PC-3 (cell line): ENCODE measurements at regions not wholly inside any gene's neighbourhood (a gene's known extent, or its start where the extent isn't known, plus 50 kb on each side); places are given as distances from the start of the nearest gene placed in this dataset.

Source experiments
- ATAC-seq: fragments of 200-7000 bp; cut with Tn5 transposase; 2 replicates; pipeline ENCODE4 v1.9.1; 2020; ENCODE audit warnings: mild to moderate bottlenecking, moderate library complexity
- BruUV-seq: library from RNA; stranded (reverse); fragments of 400-500 nt; replicated peaks from 2 replicates; lab custom pipeline; 2021; lab: Mats Ljungman, UMichigan
- CTCF ChIA-PET: fragments of 300-600 bp; sonication (Branson Sonifier 250); formaldehyde crosslinking; loops from one replicate; lab custom pipeline; 2022; ENCODE audit warnings: antibody characterized with exemption; lab: Charles Lee
- POLR2A ChIA-PET: fragments of 300-600 bp; sonication (Branson Sonifier 250); formaldehyde crosslinking; loops from one replicate; lab custom pipeline; 2022; ENCODE audit warnings: antibody characterized with exemption; ENCODE audit not compliant: unreplicated experiment; lab: Charles Lee
- DNase-seq: peaks from one replicate; pipeline ENCODE4 v3.0.0-alpha.2; 2015
- H2AFZ ChIP-seq: fragments of 300-600 bp; sonication (generic); 2 replicates; pipeline ENCODE4 v1.6.0; 2016; ENCODE audit warnings: antibody characterized with exemption, low read length
- H3F3A ChIP-seq: fragments of 300-600 bp; sonication (generic); one replicate; pipeline ENCODE4 v1.6.0; 2017; ENCODE audit warnings: antibody characterized with exemption, low read length, control low read depth, mild to moderate bottlenecking; ENCODE audit not compliant: unreplicated experiment
- H3K27ac ChIP-seq: fragments of 300-600 bp; sonication (generic); 2 replicates; pipeline ENCODE4 v1.5.1; 2016; ENCODE audit warnings: mild to moderate bottlenecking, low read length
- H3K27me3 ChIP-seq: fragments of 300-600 bp; sonication (generic); 2 replicates; pipeline ENCODE4 v1.6.1; 2016; ENCODE audit warnings: low read length, mixed read lengths
- H3K36me3 ChIP-seq: fragments of 300-600 bp; sonication (generic); 2 replicates; pipeline ENCODE4 v1.6.1; 2016; ENCODE audit warnings: low read depth, mixed run types, low read length, mixed read lengths
- H3K4me1 ChIP-seq: fragments of 300-600 bp; sonication (generic); 2 replicates; pipeline ENCODE4 v1.5.1; 2016; ENCODE audit warnings: low read length; ENCODE audit not compliant: insufficient read depth
- H3K4me2 ChIP-seq: fragments of 300-600 bp; sonication (generic); 2 replicates; pipeline ENCODE4 v1.6.0; 2016; ENCODE audit warnings: low read length
- H3K4me3 ChIP-seq: fragments of 300-600 bp; sonication (generic); 2 replicates; pipeline ENCODE4 v1.5.1; 2016; ENCODE audit warnings: mild to moderate bottlenecking, low read length, mixed read lengths
- H3K79me2 ChIP-seq: fragments of 300-600 bp; sonication (generic); 2 replicates; pipeline ENCODE4 v1.6.1; 2017; ENCODE audit warnings: low read length, mixed read lengths
- H3K9ac ChIP-seq: fragments of 300-600 bp; sonication (generic); 2 replicates; pipeline ENCODE4 v1.6.0; 2016; ENCODE audit warnings: mild to moderate bottlenecking, low read length
- H3K9me2 ChIP-seq: fragments of 300-600 bp; sonication (generic); replicated peaks from 2 replicates; pipeline ENCODE4 v1.6.1; 2016; ENCODE audit warnings: mixed run types, low read length, mixed read lengths
- H3K9me3 ChIP-seq: fragments of 300-600 bp; sonication (generic); 2 replicates; pipeline ENCODE4 v1.6.1; 2016; ENCODE audit warnings: low read length, mixed read lengths
- H4K20me1 ChIP-seq: fragments of 300-600 bp; sonication (generic); 2 replicates; pipeline ENCODE4 v1.6.1; 2016; ENCODE audit warnings: low read length, mixed read lengths
- EZH2 ChIP-seq: fragments of 300-600 bp; sonication (generic); IDR thresholded peaks from one replicate; pipeline ENCODE4 v1.6.1; 2017; ENCODE audit warnings: antibody characterized with exemption, mild to moderate bottlenecking, low read length; ENCODE audit not compliant: unreplicated experiment
- EZH2phosphoT487 ChIP-seq: fragments of 300-600 bp; sonication (generic); IDR thresholded peaks from 2 replicates; pipeline ENCODE4 v1.6.1; 2018; ENCODE audit warnings: mild to moderate bottlenecking, antibody characterized with exemption, low read length, borderline replicate concordance
- intact Hi-C: fragments of 100-400 bp; cut with micrococcal nuclease; formaldehyde crosslinking; loops from 2 replicates; pipeline ENCODE4 v1.9.0; 2023
- TF ChIP-seq, protein P1 (sequence below): fragments of 300-600 bp; sonication (generic); conservative IDR thresholded peaks from 2 replicates; pipeline ENCODE4 v1.5.1; 2017; ENCODE audit warnings: antibody characterized with exemption, low read depth, mild to moderate bottlenecking, low read length

- Histone ChIP-seq H3K27ac (no peak overlapping the region), H2AFZ (no peak overlapping the region), H3K9me2 (no peaks in the 10 kb centered on the region), H4K20me1 (no peaks in the 10 kb centered on the region), H3K9ac (no peak overlapping the region), H3K4me2 (no peak overlapping the region), H3K36me3 (no peaks in the 10 kb centered on the region), H3K9me3 (no peaks in the 10 kb centered on the region), H3K27me3 (no peaks in the 10 kb centered on the region), H3K4me3 (no peak overlapping the region), H3K79me2 (no peaks in the 10 kb centered on the region), H3K4me1 (peaks cover 9% of the 10 kb centered on the region), H3F3A (no peaks in the 10 kb centered on the region)
- DNase-seq (no peak), ATAC-seq (no peak)
- TF ChIP-seq, protein P1, sequence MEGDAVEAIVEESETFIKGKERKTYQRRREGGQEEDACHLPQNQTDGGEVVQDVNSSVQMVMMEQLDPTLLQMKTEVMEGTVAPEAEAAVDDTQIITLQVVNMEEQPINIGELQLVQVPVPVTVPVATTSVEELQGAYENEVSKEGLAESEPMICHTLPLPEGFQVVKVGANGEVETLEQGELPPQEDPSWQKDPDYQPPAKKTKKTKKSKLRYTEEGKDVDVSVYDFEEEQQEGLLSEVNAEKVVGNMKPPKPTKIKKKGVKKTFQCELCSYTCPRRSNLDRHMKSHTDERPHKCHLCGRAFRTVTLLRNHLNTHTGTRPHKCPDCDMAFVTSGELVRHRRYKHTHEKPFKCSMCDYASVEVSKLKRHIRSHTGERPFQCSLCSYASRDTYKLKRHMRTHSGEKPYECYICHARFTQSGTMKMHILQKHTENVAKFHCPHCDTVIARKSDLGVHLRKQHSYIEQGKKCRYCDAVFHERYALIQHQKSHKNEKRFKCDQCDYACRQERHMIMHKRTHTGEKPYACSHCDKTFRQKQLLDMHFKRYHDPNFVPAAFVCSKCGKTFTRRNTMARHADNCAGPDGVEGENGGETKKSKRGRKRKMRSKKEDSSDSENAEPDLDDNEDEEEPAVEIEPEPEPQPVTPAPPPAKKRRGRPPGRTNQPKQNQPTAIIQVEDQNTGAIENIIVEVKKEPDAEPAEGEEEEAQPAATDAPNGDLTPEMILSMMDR, result no peak
- no peak for TF ChIP-seq EZH2phosphoT487
- TF ChIP-seq EZH2, result no peak
- intact Hi-C loops, result no loop called here
- ChIA-PET CTCF (no interaction called here), POLR2A (no interaction called here)
- BruUV-seq, result no TSS peak
Observed at GRCh38 chr18:6589923-6590322, 139.6 kb upstream of the ARHGAP28 start.

DNA sequence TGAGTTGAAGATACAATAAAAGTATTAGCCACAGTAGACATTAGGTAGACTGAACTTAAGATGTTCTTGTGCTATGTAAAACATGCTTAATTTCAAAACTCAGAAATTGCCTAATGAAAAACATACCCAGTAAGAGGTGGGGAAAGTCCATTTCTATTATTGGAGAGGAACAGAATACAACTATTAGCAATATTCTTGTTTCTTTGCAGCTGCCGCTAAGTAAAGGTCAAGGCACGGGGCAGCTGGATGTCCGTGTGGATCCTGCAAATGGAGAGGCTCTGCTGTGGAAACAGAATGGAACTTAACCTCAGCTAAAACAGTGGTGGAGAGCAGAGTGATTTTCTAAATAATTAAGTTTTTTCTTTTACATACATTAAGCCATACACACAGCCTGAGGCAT lies 139.2 kb upstream of the ARHGAP28 start:
- TF ChIP-seq EZH2 (no peak), EZH2phosphoT487 (no peak)
- TF ChIP-seq, protein P1, result no peak
- Histone ChIP-seq H3K9me3 (no peaks in the 10 kb centered on the region), H3K4me1 (peaks cover 9% of the 10 kb centered on the region), H3K4me2 (no peak overlapping the region), H3K36me3 (no peaks in the 10 kb centered on the region), H3K9ac (no peak overlapping the region), H3K27me3 (no peaks in the 10 kb centered on the region), H3F3A (no peaks in the 10 kb centered on the region), H4K20me1 (no peaks in the 10 kb centered on the region), H3K79me2 (no peaks in the 10 kb centered on the region), H3K4me3 (no peak overlapping the region), H3K27ac (no peak overlapping the region), H3K9me2 (no peaks in the 10 kb centered on the region), H2AFZ (no peak overlapping the region)
- DNase-seq (no peak), ATAC-seq (no peak)
- ChIA-PET POLR2A (no interaction called here), CTCF (no interaction called here)
- no TSS peak for BruUV-seq
- intact Hi-C loops, result no loop called here

- POLR2A ChIA-PET, result no interaction called here
Observed at GRCh38 chr18:6591491-6591890, 138.0 kb upstream of the ARHGAP28 start.

More at GRCh38 chr18:6591491-6591890, 138.0 kb upstream of the ARHGAP28 start:
- Histone ChIP-seq H3K4me2 (no peak overlapping the region), H3F3A (no peaks in the 10 kb centered on the region), H2AFZ (no peak overlapping the region), H3K27me3 (no peaks in the 10 kb centered on the region), H3K36me3 (no peaks in the 10 kb centered on the region), H3K9me2 (no peaks in the 10 kb centered on the region), H3K4me3 (no peak overlapping the region), H3K9ac (no peak overlapping the region), H3K9me3 (no peaks in the 10 kb centered on the region), H3K79me2 (no peaks in the 10 kb centered on the region), H3K27ac (no peak overlapping the region), H3K4me1 (peaks cover 9% of the 10 kb centered on the region), H4K20me1 (no peaks in the 10 kb centered on the region)
- CTCF ChIA-PET, result no interaction called here
- intact Hi-C loops, result no loop called here
- peak; percentile 81 for ATAC-seq
- peak; percentile 65 for DNase-seq
- TF ChIP-seq EZH2phosphoT487 (no peak), EZH2 (no peak)
- TF ChIP-seq, protein P1, result no peak
- BruUV-seq, result no TSS peak
